CD14-positive monocyte (primary cell): ENCODE measurements at regions not wholly inside any gene's neighbourhood (a gene's known extent, or its start where the extent isn't known, plus 50 kb on each side); places are given as distances from the start of the nearest gene placed in this dataset.

ENCODE experiments used
- DNase-seq, 3 donors: peaks; one replicate each; pipeline ENCODE4 v3.0.0-alpha.2; 2011 to 2022
- H2AFZ ChIP-seq: 2 replicates; pipeline ENCODE4 v1.6.0; 2012; ENCODE audit warnings: mild to moderate bottlenecking, low read depth, low read length, inconsistent platforms; ENCODE audit not compliant: insufficient read depth, poor library complexity, severe bottlenecking
- H3K27ac ChIP-seq, 2 donors: 1 replicate in 1 of 2; 2 replicates in 1 of 2; pipeline ENCODE4 v1.5.1; 2012 to 2013; ENCODE audit warnings: low read length in 2 of 2, control low read depth in 1 of 2, inconsistent platforms in 1 of 2, low read depth in 1 of 2, mild to moderate bottlenecking in 1 of 2
- H3K27me3 ChIP-seq, 2 donors: one replicate each; pipeline versions ENCODE4 v1.6.0 to v1.6.1; 2011 to 2013; ENCODE audit warnings: low read length in 2 of 2; ENCODE audit not compliant: control insufficient read depth in 2 of 2, insufficient read depth in 2 of 2
- H3K36me3 ChIP-seq, 2 donors: replicated peaks in 1 of 2; 1 replicate in 1 of 2; 2 replicates in 1 of 2; pipeline versions ENCODE4 v1.5.1 to v1.6.1; 2012 to 2013; ENCODE audit warnings: low read length in 2 of 2, control low read depth in 1 of 2, inconsistent platforms in 1 of 2, mild to moderate bottlenecking in 1 of 2; ENCODE audit not compliant: insufficient read depth in 2 of 2, control insufficient read depth in 1 of 2
- H3K4me1 ChIP-seq, 2 donors: 1 replicate in 1 of 2; 2 replicates in 1 of 2; pipeline versions ENCODE4 v1.5.1 to v1.6.1; 2012 to 2013; ENCODE audit warnings: low read length in 2 of 2, control low read depth in 1 of 2, inconsistent platforms in 1 of 2, mild to moderate bottlenecking in 1 of 2, moderate library complexity in 1 of 2; ENCODE audit not compliant: insufficient read depth in 2 of 2, control insufficient read depth in 1 of 2
- H3K4me2 ChIP-seq: replicated peaks from 2 replicates; pipeline ENCODE3; 2012; ENCODE audit warnings: low read length, moderate library complexity, mild to moderate bottlenecking; ENCODE audit not compliant: poor library complexity, severe bottlenecking; ENCODE audit errors: extremely low read depth
- H3K4me3 ChIP-seq, 3 experiments: fragments of 200-600 bp in 1 of 3; sonication (generic) in 1 of 3; replicated peaks in 1 of 3; 1 replicate in 2 of 3; 2 replicates in 1 of 3; pipeline ENCODE4 v1.5.1; 2011 to 2013; ENCODE audit warnings: low read length in 3 of 3, mild to moderate bottlenecking in 3 of 3, control low read depth in 2 of 3, low read depth in 2 of 3, inconsistent platforms in 1 of 3, moderate library complexity in 1 of 3
- H3K79me2 ChIP-seq: 2 replicates; pipeline ENCODE4 v1.6.0; 2012; ENCODE audit warnings: mild to moderate bottlenecking, control low read depth, inconsistent platforms, low read length, moderate library complexity; ENCODE audit not compliant: insufficient read depth
- H3K9ac ChIP-seq: 2 replicates; pipeline ENCODE4 v1.6.0; 2017; ENCODE audit warnings: low read length, mild to moderate bottlenecking; ENCODE audit not compliant: insufficient read depth, poor library complexity, severe bottlenecking
- H3K9me3 ChIP-seq, 2 donors: replicated peaks in 1 of 2; 1 replicate in 1 of 2; 2 replicates in 1 of 2; pipeline versions ENCODE4 v1.5.1 to v1.6.1; 2012 to 2013; ENCODE audit warnings: low read length in 2 of 2, control low read depth in 1 of 2; ENCODE audit not compliant: control insufficient read depth in 1 of 2, insufficient read depth in 1 of 2
- H4K20me1 ChIP-seq: 2 replicates; pipeline ENCODE4 v1.6.0; 2012; ENCODE audit warnings: mild to moderate bottlenecking, low read length, control low read depth, moderate library complexity; ENCODE audit not compliant: insufficient read depth
- H3K27ac Mint-ChIP-seq, 7 donors: one replicate each; pipeline ENCODE4 v1.8.0; 2020; ENCODE audit warnings: mild to moderate bottlenecking in 7 of 7, mixed read lengths in 7 of 7, moderate library complexity in 6 of 7, inconsistent platforms in 2 of 7
- H3K27me3 Mint-ChIP-seq, 3 donors: one replicate each; pipeline ENCODE4 v1.8.0; 2021 to 2022; ENCODE audit warnings: low read depth in 3 of 3, mild to moderate bottlenecking in 3 of 3, mixed read lengths in 3 of 3, moderate library complexity in 3 of 3, inconsistent platforms in 1 of 3
- H3K36me3 Mint-ChIP-seq, 2 donors: one replicate each; pipeline ENCODE4 v1.8.0; 2020; ENCODE audit warnings: mixed read lengths in 2 of 2, inconsistent platforms in 1 of 2, mild to moderate bottlenecking in 1 of 2
- H3K4me1 Mint-ChIP-seq: one replicate; pipeline ENCODE4 v1.8.0; 2020; ENCODE audit warnings: mild to moderate bottlenecking, mixed read lengths
- H3K4me3 Mint-ChIP-seq, 2 donors: one replicate each; pipeline ENCODE4 v1.8.0; 2020; ENCODE audit warnings: mild to moderate bottlenecking in 2 of 2, mixed read lengths in 2 of 2, moderate library complexity in 1 of 2
- H3K9me3 Mint-ChIP-seq, 7 donors: one replicate each; pipeline ENCODE4 v1.8.0; 2020 to 2022; ENCODE audit warnings: mixed read lengths in 7 of 7, mild to moderate bottlenecking in 6 of 7, moderate library complexity in 6 of 7, inconsistent platforms in 2 of 7
- WGBS: methylation state at CpG from one replicate; pipeline ENCODE4 v1.1.5; 2013; ENCODE audit warnings: missing lambda C conversion rate; ENCODE audit not compliant: insufficient coverage; 5-methylcytosine and 5-hydroxymethylcytosine counted together
- intact Hi-C, 2 donors: fragments of 100-400 bp; cut with micrococcal nuclease; formaldehyde crosslinking; loops; one replicate each; pipeline versions ENCODE4 v1.15.0 to v1.15.1; 2023
- TF ChIP-seq, protein P1 (sequence below): fragments of 200-600 bp; IDR thresholded peaks from one replicate; pipeline ENCODE4 v1.8.0; 2022; ENCODE audit warnings: antibody characterized with exemption, mild to moderate bottlenecking

DNA sequence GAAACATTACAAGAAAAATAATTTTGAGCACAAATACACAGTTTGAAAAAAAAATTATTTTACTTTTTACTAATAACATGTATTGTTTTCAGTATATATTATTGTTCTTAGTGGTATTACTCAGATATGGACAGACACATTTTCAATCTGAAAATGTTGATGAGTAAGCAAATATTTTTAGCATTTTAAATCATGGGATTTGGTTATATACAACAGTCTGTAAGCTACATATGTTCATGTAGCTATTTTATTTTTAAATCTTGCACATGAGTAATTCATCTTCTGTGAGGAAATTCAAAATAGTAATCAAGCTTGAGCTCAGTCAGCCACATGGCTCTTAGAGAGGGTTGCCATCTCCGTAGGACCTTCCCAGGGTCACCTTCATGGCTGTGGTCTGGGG, 471.9 kb downstream of the QKI start:
- Histone ChIP-seq H3K4me3 (no peak overlapping the region), H3K4me1 (peaks cover 5 to 17% of the 10 kb centered on the region in 2 donors), H2AFZ (no peak overlapping the region), H3K79me2 (no peaks in the 10 kb centered on the region), H3K9me3 (no peaks in the 10 kb centered on the region), H3K27me3 (no peaks in the 10 kb centered on the region), H4K20me1 (no peaks in the 10 kb centered on the region), H3K27ac (no peak overlapping the region), H3K4me2 (no peak overlapping the region), H3K36me3 (no peaks in the 10 kb centered on the region), H3K9ac (no peak overlapping the region)
- no peak for DNase-seq
- Mint-ChIP-seq H3K27me3 (peaks cover 1 to 5% (median 2%) of the 10 kb centered on the region in 3 donors), H3K4me3 (no peak overlapping the region), H3K36me3 (no peaks in the 10 kb centered on the region), H3K27ac (no peak overlapping the region), H3K9me3 (peaks cover 0 to 13% (median 6%) of the 10 kb centered on the region in 7 donors), H3K4me1 (peaks cover 21% of the 10 kb centered on the region)
- WGBS: 75% methylated on average over 1 of the region's 1 CpG
- intact Hi-C loops: no loop called here
- TF ChIP-seq, protein P1, sequence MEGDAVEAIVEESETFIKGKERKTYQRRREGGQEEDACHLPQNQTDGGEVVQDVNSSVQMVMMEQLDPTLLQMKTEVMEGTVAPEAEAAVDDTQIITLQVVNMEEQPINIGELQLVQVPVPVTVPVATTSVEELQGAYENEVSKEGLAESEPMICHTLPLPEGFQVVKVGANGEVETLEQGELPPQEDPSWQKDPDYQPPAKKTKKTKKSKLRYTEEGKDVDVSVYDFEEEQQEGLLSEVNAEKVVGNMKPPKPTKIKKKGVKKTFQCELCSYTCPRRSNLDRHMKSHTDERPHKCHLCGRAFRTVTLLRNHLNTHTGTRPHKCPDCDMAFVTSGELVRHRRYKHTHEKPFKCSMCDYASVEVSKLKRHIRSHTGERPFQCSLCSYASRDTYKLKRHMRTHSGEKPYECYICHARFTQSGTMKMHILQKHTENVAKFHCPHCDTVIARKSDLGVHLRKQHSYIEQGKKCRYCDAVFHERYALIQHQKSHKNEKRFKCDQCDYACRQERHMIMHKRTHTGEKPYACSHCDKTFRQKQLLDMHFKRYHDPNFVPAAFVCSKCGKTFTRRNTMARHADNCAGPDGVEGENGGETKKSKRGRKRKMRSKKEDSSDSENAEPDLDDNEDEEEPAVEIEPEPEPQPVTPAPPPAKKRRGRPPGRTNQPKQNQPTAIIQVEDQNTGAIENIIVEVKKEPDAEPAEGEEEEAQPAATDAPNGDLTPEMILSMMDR: no peak

DNA sequence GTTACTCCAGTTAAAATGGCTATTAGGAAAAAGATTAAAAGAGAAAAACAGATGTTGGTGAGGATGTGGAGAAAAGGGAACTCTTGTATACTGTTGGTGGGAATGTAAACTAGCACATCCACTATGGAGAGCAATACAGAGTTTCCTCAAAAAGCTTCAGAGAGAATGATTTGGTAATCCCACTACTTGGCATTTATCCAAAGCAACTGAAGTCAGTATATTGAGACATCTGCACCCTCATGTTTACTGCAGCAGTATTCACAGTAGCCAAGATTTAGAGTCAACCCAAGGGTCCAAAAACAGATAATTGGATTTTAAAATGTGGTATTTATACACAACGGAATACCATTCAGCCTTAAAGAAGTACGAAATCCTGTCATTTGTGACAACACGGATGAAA, 469.5 kb downstream of the QKI start:
- Mint-ChIP-seq H3K27ac (peak overlapping the region in 6 of 7 donors; percentile 52 to 86 (median 58)), H3K9me3 (peaks cover 0 to 13% (median 8%) of the 10 kb centered on the region in 7 donors), H3K4me3 (peak overlapping the region in 1 of 2 donors; percentile 56), H3K27me3 (peaks cover 0 to 8% (median 1%) of the 10 kb centered on the region in 3 donors), H3K4me1 (peaks cover 21% of the 10 kb centered on the region), H3K36me3 (no peaks in the 10 kb centered on the region)
- H4K20me1 ChIP-seq: no peaks in the 10 kb centered on the region
- no peaks in the 10 kb centered on the region for H3K79me2 ChIP-seq
- intact Hi-C loops: no loop called here
- H3K4me1 ChIP-seq: peaks cover 5 to 17% of the 10 kb centered on the region in 2 donors
- DNase-seq: peak; percentile 38 to 62 (median 42)
- H2AFZ ChIP-seq: no peak overlapping the region
- WGBS: 73% methylated on average over 3 of the region's 3 CpGs
- H3K27ac ChIP-seq: peak overlapping the region in 1 of 2 donors; percentile 58
- H3K36me3 ChIP-seq: no peaks in the 10 kb centered on the region
- TF ChIP-seq, protein P1: no peak
- no peaks in the 10 kb centered on the region for H3K9me3 ChIP-seq
- peak overlapping the region in 1 of 3 experiments; percentile 13 for H3K4me3 ChIP-seq
- peak overlapping the region; percentile 29 for H3K4me2 ChIP-seq
- H3K9ac ChIP-seq: no peak overlapping the region
- peaks cover 2% of the 10 kb centered on the region in 2 donors for H3K27me3 ChIP-seq
